Gastrocnemius medialis (tissue), 4 donors: ENCODE measurements at regions not wholly inside any gene's neighbourhood (a gene's known extent, or its start where the extent isn't known, plus 50 kb on each side); places are given as distances from the start of the nearest gene placed in this dataset.

Experiments used
- CTCF ChIP-seq, 5 experiments: fragments of 450-650 bp in 3 of 5; fragments of 200-600 bp in 2 of 5; sonication (generic) in 2 of 5; IDR thresholded peaks in 4 of 5; conservative IDR thresholded peaks in 1 of 5; 1 replicate in 4 of 5; 2 replicates in 1 of 5; pipeline ENCODE4 v1.5.1; 2016 to 2019; ENCODE audit warnings: antibody characterized with exemption in 5 of 5, mild to moderate bottlenecking in 3 of 5, moderate library complexity in 3 of 5
- POLR2A ChIP-seq, 2 donors: fragments of 450-650 bp; IDR thresholded peaks; one replicate each; pipeline ENCODE4 v1.6.1; 2017; ENCODE audit warnings: antibody characterized with exemption in 2 of 2, mild to moderate bottlenecking in 2 of 2, moderate library complexity in 2 of 2

DNA sequence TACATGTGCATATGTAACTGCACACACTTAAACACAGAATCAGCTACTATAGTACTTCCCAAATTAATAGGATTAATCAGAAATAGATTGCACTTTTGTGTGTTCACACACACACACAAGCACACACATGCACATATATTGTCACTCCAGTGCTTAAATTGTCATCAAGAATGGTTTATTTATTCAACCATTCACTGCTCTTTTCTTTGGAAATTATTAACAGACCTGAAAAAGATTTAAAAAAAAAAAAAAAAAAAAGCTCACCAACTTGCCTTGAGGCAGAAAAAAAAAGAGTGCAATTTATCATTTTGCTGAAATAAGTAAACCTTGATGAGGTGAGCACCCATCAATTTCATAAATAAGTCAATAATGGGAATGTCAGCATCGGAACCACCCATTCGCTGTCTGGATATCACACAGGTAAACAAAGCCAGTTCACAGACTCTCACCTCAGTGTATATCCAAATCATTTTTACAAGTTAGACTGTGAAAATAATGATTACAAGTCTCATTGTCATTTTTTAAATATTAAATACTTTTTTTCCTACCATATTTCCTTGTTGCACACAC, 562.8 kb downstream of the BNC2 start:
- TF ChIP-seq CTCF (IDR thresholded peaks at IDR 0.05 in 4 of 5, conservative IDR thresholded peaks at IDR 0.05 in 1 of 5): no peak
- TF ChIP-seq POLR2A (IDR thresholded peaks at IDR 0.05): no peak
